ENCODE measurements at regions not wholly inside any gene's neighbourhood (a gene's known extent, or its start where the extent isn't known, plus 50 kb on each side); places are given as distances from the start of the nearest gene placed in this dataset.

GRCh38 chr3:72601983-72602750 lies 246.1 kb downstream of the SHQ1 start:
- TF ChIP-seq EZH2 (IDR thresholded peaks at IDR 0.05; ENCODE audit: borderline replicate concordance) (no peak), CTCF (IDR thresholded peaks at IDR 0.05; ENCODE audit: poor library complexity) (no peak), EZH2phosphoT487 (IDR thresholded peaks at IDR 0.05; ENCODE audit: low read depth, severe bottlenecking, unreplicated experiment) (no peak)

Data from hepatocyte (in vitro differentiated cells).